Natural killer cell (primary cell): ENCODE measurements at regions not wholly inside any gene's neighbourhood (a gene's known extent, or its start where the extent isn't known, plus 50 kb on each side); places are given as distances from the start of the nearest gene placed in this dataset.

Experiments used
- ATAC-seq, 3 donors: fragments of 150-1000 bp in 2 of 3; fragments of 200-7000 bp in 1 of 3; cut with Tn5 transposase; 1 replicate in 1 of 3; 2 replicates in 2 of 3; pipeline ENCODE4 v1.10.0; 2021; ENCODE audit warnings: mild to moderate bottlenecking in 2 of 3, moderate library complexity in 2 of 3
- DNase-seq, 2 donors: peaks; one replicate each; pipeline versions ENCODE4 v3.0.0 to v3.0.0-alpha.2; 2013 to 2021; ENCODE audit warnings: mixed read lengths in 1 of 2
- H3K27ac ChIP-seq: one replicate; pipeline ENCODE4 v1.5.1; 2013; ENCODE audit warnings: mild to moderate bottlenecking, low read length
- H3K27me3 ChIP-seq: one replicate; pipeline ENCODE4 v1.6.1; 2013; ENCODE audit warnings: low read length; ENCODE audit not compliant: control insufficient read depth, insufficient read depth
- H3K36me3 ChIP-seq: one replicate; pipeline ENCODE4 v1.6.1; 2013; ENCODE audit warnings: low read length; ENCODE audit not compliant: control insufficient read depth, insufficient read depth
- H3K4me1 ChIP-seq: one replicate; pipeline ENCODE4 v1.6.1; 2013; ENCODE audit warnings: low read length; ENCODE audit not compliant: control insufficient read depth, insufficient read depth
- H3K4me3 ChIP-seq: one replicate; pipeline ENCODE4 v1.5.1; 2013; ENCODE audit warnings: low read length
- H3K9me3 ChIP-seq: one replicate; pipeline ENCODE4 v1.6.1; 2013; ENCODE audit warnings: low read length; ENCODE audit not compliant: control insufficient read depth, insufficient read depth
- H3K27ac Mint-ChIP-seq, 2 donors: one replicate each; pipeline ENCODE4 v1.8.0; 2022; ENCODE audit warnings: mild to moderate bottlenecking in 2 of 2, mixed read lengths in 2 of 2, moderate library complexity in 1 of 2
- H3K27me3 Mint-ChIP-seq, 2 donors: one replicate each; pipeline ENCODE4 v1.8.0; 2022; ENCODE audit warnings: low read depth in 2 of 2, mixed read lengths in 2 of 2
- H3K36me3 Mint-ChIP-seq: one replicate; pipeline ENCODE4 v1.8.0; 2022; ENCODE audit warnings: mixed read lengths
- H3K4me1 Mint-ChIP-seq, 2 donors: one replicate each; pipeline ENCODE4 v1.8.0; 2022; ENCODE audit warnings: mixed read lengths in 2 of 2
- H3K4me3 Mint-ChIP-seq: one replicate; pipeline ENCODE4 v1.8.0; 2022; ENCODE audit warnings: mild to moderate bottlenecking, moderate library complexity, mixed read lengths
- H3K9me3 Mint-ChIP-seq, 2 donors: one replicate each; pipeline ENCODE4 v1.8.0; 2022; ENCODE audit warnings: mixed read lengths in 2 of 2
- WGBS: methylation state at CpG from one replicate; pipeline ENCODE4 v1.1.7; 2013; ENCODE audit warnings: missing lambda C conversion rate; ENCODE audit not compliant: insufficient coverage; 5-methylcytosine and 5-hydroxymethylcytosine counted together
- intact Hi-C: fragments of 100-400 bp; cut with micrococcal nuclease; formaldehyde crosslinking; loops from one replicate; pipeline ENCODE4 v1.14.2; 2022
- TF ChIP-seq, protein P1 (sequence below): fragments of 200-600 bp; IDR thresholded peaks from one replicate; pipeline ENCODE4 v1.8.0; 2022; ENCODE audit warnings: antibody characterized with exemption

GRCh38 chr6:85866370-85866730 lies 223.7 kb upstream of the SYNCRIP start:
- Histone ChIP-seq H3K4me3 (no peak overlapping the region), H3K27me3 (no peaks in the 10 kb centered on the region), H3K9me3 (no peaks in the 10 kb centered on the region), H3K27ac (no peak overlapping the region), H3K4me1 (no peaks in the 10 kb centered on the region), H3K36me3 (no peaks in the 10 kb centered on the region)
- TF ChIP-seq, protein P1, sequence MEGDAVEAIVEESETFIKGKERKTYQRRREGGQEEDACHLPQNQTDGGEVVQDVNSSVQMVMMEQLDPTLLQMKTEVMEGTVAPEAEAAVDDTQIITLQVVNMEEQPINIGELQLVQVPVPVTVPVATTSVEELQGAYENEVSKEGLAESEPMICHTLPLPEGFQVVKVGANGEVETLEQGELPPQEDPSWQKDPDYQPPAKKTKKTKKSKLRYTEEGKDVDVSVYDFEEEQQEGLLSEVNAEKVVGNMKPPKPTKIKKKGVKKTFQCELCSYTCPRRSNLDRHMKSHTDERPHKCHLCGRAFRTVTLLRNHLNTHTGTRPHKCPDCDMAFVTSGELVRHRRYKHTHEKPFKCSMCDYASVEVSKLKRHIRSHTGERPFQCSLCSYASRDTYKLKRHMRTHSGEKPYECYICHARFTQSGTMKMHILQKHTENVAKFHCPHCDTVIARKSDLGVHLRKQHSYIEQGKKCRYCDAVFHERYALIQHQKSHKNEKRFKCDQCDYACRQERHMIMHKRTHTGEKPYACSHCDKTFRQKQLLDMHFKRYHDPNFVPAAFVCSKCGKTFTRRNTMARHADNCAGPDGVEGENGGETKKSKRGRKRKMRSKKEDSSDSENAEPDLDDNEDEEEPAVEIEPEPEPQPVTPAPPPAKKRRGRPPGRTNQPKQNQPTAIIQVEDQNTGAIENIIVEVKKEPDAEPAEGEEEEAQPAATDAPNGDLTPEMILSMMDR = no peak
- ATAC-seq (no peak), DNase-seq (no peak)
- Mint-ChIP-seq H3K4me3 (no peak overlapping the region), H3K4me1 (no peaks in the 10 kb centered on the region), H3K36me3 (no peaks in the 10 kb centered on the region), H3K27ac (no peak overlapping the region), H3K9me3 (peaks cover 0 to 4% of the 10 kb centered on the region in 2 donors), H3K27me3 (no peaks in the 10 kb centered on the region)
- intact Hi-C loops = no loop called here
- 98% methylated on average over 4 of the region's 5 CpGs for WGBS

DNA sequence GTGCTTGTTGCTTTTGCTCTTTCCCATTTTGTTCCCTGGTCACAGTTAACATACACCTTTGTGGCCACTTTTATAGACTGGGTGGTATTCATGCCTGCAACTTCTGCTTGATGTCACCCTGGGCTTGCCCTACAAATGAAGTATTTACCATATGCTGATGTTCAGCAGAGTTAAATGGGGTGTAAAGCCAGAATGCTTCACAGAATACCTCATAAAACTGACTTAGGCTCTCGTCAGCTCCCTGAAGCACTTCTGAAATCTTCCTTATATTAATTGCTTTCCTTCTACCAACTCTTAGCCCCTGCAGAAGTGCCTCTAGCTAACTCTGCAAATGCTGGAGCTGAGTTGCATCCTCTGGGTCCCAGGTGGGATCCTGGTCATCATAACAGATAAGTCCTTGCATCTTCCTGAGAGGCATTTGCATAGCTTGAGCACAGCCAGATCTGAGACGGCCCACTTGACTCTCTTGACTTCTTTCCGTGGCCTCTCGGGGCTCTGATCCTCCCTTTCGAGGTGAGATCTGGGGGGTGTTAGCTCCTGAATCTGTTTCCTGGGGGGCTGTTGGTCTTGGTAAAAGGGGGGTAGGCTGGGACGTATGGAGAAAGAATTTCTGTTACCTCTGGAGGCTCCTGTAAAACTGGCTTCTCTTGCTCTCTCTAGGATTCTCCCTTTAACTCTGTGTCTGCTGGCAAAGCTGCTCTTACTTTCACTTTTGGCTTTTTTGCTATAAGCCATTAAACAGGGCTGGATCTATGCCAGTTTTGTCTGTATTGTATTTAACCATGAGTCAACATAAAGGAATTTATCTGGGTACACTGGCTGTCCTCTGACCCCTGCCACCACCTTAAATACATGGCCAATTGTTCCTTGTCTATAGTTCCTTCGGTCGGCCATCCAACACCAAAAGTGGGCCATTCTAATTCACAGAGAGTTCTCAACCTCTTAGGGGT lies 223.0 kb upstream of the SYNCRIP start:
- TF ChIP-seq, protein P1 = no peak
- Histone ChIP-seq H3K27ac (no peak overlapping the region), H3K27me3 (no peaks in the 10 kb centered on the region), H3K4me1 (no peaks in the 10 kb centered on the region), H3K4me3 (peak overlapping the region; percentile 28), H3K36me3 (no peaks in the 10 kb centered on the region), H3K9me3 (no peaks in the 10 kb centered on the region)
- H3K4me1 Mint-ChIP-seq = no peaks in the 10 kb centered on the region
- intact Hi-C loops = no loop called here
- no peaks in the 10 kb centered on the region for H3K27me3 Mint-ChIP-seq
- no peak overlapping the region for H3K4me3 Mint-ChIP-seq
- H3K27ac Mint-ChIP-seq = no peak overlapping the region
- 41% methylated on average over 8 of the region's 8 CpGs for WGBS
- peaks cover 0 to 2% of the 10 kb centered on the region in 2 donors for H3K9me3 Mint-ChIP-seq
- no peaks in the 10 kb centered on the region for H3K36me3 Mint-ChIP-seq
- ATAC-seq (peak in 1 of 3 donors; percentile 28), DNase-seq (peak in 1 of 2 donors; percentile 7)

- Histone ChIP-seq H3K27me3 (no peaks in the 10 kb centered on the region), H3K9me3 (no peaks in the 10 kb centered on the region), H3K36me3 (no peaks in the 10 kb centered on the region), H3K4me1 (no peaks in the 10 kb centered on the region), H3K27ac (no peak overlapping the region), H3K4me3 (no peak overlapping the region)
- no peak for ATAC-seq
- DNase-seq = no peak
- no peak overlapping the region for H3K4me3 Mint-ChIP-seq
- intact Hi-C loops = no loop called here
- WGBS = 58% methylated on average over 7 of the region's 7 CpGs
- peaks cover 0 to 4% of the 10 kb centered on the region in 2 donors for H3K27me3 Mint-ChIP-seq
- TF ChIP-seq, protein P1 = no peak
- H3K36me3 Mint-ChIP-seq = no peaks in the 10 kb centered on the region
- H3K4me1 Mint-ChIP-seq = no peaks in the 10 kb centered on the region
- H3K9me3 Mint-ChIP-seq = peaks cover 2 to 4% of the 10 kb centered on the region in 2 donors
- H3K27ac Mint-ChIP-seq = no peak overlapping the region
Observed at GRCh38 chr6:85864453-85865401, 222.0 kb upstream of the SYNCRIP start.
